ENCODE measurements at regions not wholly inside any gene's neighbourhood (a gene's known extent, or its start where the extent isn't known, plus 50 kb on each side); places are given as distances from the start of the nearest gene placed in this dataset.

DNA sequence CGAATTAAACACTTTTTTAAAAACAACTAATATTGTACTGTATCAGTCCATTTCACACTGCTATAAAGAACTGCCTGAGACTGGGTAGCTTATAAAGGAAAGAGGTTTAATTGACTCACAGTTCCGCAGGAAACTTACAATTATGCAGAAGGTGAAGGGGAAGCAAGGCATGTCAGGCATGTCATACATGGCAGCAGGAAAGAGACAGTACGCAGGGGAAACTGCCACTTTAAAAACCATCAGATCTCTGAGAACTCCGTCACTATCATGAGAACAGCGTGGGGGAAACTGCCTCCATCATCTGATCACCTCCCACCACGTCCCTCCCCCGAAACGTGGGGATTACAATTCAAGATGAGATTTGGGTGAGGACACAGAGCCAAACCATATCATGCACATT, 162.8 kb upstream of the TPM1 start:
- TF ChIP-seq, protein P1, sequence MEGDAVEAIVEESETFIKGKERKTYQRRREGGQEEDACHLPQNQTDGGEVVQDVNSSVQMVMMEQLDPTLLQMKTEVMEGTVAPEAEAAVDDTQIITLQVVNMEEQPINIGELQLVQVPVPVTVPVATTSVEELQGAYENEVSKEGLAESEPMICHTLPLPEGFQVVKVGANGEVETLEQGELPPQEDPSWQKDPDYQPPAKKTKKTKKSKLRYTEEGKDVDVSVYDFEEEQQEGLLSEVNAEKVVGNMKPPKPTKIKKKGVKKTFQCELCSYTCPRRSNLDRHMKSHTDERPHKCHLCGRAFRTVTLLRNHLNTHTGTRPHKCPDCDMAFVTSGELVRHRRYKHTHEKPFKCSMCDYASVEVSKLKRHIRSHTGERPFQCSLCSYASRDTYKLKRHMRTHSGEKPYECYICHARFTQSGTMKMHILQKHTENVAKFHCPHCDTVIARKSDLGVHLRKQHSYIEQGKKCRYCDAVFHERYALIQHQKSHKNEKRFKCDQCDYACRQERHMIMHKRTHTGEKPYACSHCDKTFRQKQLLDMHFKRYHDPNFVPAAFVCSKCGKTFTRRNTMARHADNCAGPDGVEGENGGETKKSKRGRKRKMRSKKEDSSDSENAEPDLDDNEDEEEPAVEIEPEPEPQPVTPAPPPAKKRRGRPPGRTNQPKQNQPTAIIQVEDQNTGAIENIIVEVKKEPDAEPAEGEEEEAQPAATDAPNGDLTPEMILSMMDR (IDR thresholded peaks at IDR 0.05): no peak
- TF ChIP-seq POLR2A (IDR thresholded peaks at IDR 0.05): no peak
- no peak for TF ChIP-seq EP300 (IDR thresholded peaks at IDR 0.05)
- no peak for TF ChIP-seq POLR2AphosphoS5 (IDR thresholded peaks at IDR 0.05)
